Lung (tissue), 11 donors: ENCODE measurements at regions not wholly inside any gene's neighbourhood (a gene's known extent, or its start where the extent isn't known, plus 50 kb on each side); places are given as distances from the start of the nearest gene placed in this dataset.
A peak's percentile ranks its signal among the peaks of the same experiment; 100 is the strongest.

ENCODE experiments used
- ATAC-seq: fragments of 200-7000 bp; cut with Tn5 transposase; one replicate; pipeline ENCODE4 v1.9.1; 2020; ENCODE audit warnings: moderate number of reproducible peaks; ENCODE audit not compliant: insufficient read depth, low FRiP score
- DNase-seq, 3 donors: peaks; one replicate each; pipeline ENCODE4 v3.0.0-alpha.2; 2013 to 2017
- H3K27ac ChIP-seq, 2 donors: one replicate each; pipeline ENCODE4 v1.5.1; 2013; ENCODE audit warnings: mild to moderate bottlenecking in 2 of 2, moderate library complexity in 2 of 2, control low read depth in 1 of 2, inconsistent platforms in 1 of 2, low read depth in 1 of 2, low read length in 1 of 2
- H3K27me3 ChIP-seq, 3 donors: one replicate each; pipeline ENCODE4 v1.5.1; 2013; ENCODE audit warnings: low read length in 2 of 3; ENCODE audit not compliant: control insufficient read depth in 3 of 3, insufficient read depth in 3 of 3
- H3K36me3 ChIP-seq, 4 donors: one replicate each; pipeline ENCODE4 v1.5.1; 2013; ENCODE audit warnings: low read length in 4 of 4, mild to moderate bottlenecking in 1 of 4, moderate library complexity in 1 of 4; ENCODE audit not compliant: control insufficient read depth in 4 of 4, insufficient read depth in 4 of 4
- H3K4me1 ChIP-seq, 5 donors: one replicate each; pipeline ENCODE4 v1.5.1; 2013; ENCODE audit warnings: low read length in 5 of 5, mild to moderate bottlenecking in 2 of 5, moderate library complexity in 1 of 5; ENCODE audit not compliant: control insufficient read depth in 5 of 5, insufficient read depth in 5 of 5
- H3K4me3 ChIP-seq: one replicate; pipeline ENCODE4 v1.5.1; 2013; ENCODE audit warnings: mild to moderate bottlenecking, control low read depth, moderate library complexity
- H3K9ac ChIP-seq, 2 donors: one replicate each; pipeline ENCODE4 v1.5.1; 2013; ENCODE audit warnings: low read length in 2 of 2, control low read depth in 1 of 2; ENCODE audit not compliant: insufficient read depth in 1 of 2
- H3K9me3 ChIP-seq, 4 donors: one replicate each; pipeline ENCODE4 v1.5.1; 2013; ENCODE audit warnings: low read length in 3 of 4, mild to moderate bottlenecking in 1 of 4, moderate library complexity in 1 of 4; ENCODE audit not compliant: control insufficient read depth in 4 of 4, insufficient read depth in 3 of 4
- WGBS, 2 donors: extraction: QIAGEN DNeasy Blood & Tissue Kit; methylation state at CpG; one replicate each; pipeline ENCODE4 v1.1.7; 2013; 5-methylcytosine and 5-hydroxymethylcytosine counted together
- TF ChIP-seq, protein P1 (sequence below): IDR thresholded peaks from 2 replicates; pipeline ENCODE4 v1.5.1; 2012; ENCODE audit warnings: mild to moderate bottlenecking; ENCODE audit errors: control extremely low read depth, extremely low read depth
- donor health status: control.
- donor health status: control.
- donor health status: Bipolar disorder and iron deficiency.
- donor health status: healthy.
- donor health status: DM: yes; HTN: yes; CAD: no.

DNA sequence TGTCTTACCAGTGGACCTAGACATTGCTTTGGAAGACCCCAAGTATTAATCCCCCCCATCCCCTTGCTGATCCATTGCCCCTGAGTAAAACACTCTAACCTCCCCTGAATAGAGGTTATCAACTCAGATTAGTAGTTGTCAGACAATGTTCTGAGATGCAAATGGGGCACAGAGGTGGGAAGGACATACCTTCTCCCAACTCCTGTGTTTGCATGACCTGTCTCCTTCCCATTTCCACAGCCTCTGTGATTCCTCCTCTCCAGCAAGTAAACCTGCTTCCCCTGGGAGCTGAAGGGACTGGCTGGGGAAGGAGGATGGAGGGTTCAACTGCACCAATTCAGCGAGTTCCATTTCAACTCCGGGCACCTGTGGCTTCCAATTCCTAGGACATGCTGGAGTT, 199.8 kb upstream of the SASH1 start:
- ATAC-seq: no peak
- no peak overlapping the region for H3K27ac ChIP-seq
- no peak for DNase-seq
- no peak overlapping the region for H3K4me3 ChIP-seq
- H3K9ac ChIP-seq: no peak overlapping the region
- WGBS, 2 donors: 92 to 98% methylated on average over 2 of the region's 2 CpGs
- H3K4me1 ChIP-seq: peaks cover 0 to 3% (median 0%) of the 10 kb centered on the region in 5 donors
- H3K36me3 ChIP-seq: no peaks in the 10 kb centered on the region
- TF ChIP-seq, protein P1, sequence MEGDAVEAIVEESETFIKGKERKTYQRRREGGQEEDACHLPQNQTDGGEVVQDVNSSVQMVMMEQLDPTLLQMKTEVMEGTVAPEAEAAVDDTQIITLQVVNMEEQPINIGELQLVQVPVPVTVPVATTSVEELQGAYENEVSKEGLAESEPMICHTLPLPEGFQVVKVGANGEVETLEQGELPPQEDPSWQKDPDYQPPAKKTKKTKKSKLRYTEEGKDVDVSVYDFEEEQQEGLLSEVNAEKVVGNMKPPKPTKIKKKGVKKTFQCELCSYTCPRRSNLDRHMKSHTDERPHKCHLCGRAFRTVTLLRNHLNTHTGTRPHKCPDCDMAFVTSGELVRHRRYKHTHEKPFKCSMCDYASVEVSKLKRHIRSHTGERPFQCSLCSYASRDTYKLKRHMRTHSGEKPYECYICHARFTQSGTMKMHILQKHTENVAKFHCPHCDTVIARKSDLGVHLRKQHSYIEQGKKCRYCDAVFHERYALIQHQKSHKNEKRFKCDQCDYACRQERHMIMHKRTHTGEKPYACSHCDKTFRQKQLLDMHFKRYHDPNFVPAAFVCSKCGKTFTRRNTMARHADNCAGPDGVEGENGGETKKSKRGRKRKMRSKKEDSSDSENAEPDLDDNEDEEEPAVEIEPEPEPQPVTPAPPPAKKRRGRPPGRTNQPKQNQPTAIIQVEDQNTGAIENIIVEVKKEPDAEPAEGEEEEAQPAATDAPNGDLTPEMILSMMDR: no peak
- H3K27me3 ChIP-seq: no peaks in the 10 kb centered on the region
- peaks cover 0 to 2% (median 0%) of the 10 kb centered on the region in 4 donors for H3K9me3 ChIP-seq

DNA sequence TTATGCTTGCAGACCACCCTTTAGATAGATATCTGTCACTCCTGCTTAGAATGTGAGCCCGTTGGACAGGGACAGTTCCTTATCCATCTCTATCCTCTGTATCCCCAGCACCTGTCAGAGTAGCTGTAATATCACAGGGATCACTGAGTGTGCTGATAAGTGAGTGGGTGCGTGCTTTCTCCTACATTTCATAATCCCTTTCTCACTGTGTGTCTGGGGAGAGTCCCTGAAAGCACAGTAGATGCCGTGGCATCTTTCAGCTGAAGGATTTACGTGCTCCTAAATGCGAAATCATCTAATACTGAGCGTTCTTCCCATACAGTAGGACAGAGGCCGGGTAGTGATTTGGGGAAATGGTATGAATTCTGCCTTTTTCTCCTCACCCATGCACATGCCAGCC, 198.9 kb upstream of the SASH1 start:
- no peaks in the 10 kb centered on the region for H3K36me3 ChIP-seq
- ATAC-seq (no peak), DNase-seq (no peak)
- no peaks in the 10 kb centered on the region for H3K4me1 ChIP-seq
- no peak overlapping the region for H3K27ac ChIP-seq
- no peaks in the 10 kb centered on the region for H3K27me3 ChIP-seq
- H3K9me3 ChIP-seq: no peaks in the 10 kb centered on the region
- WGBS, 2 donors: 76 to 78% methylated on average over 7 of the region's 7 CpGs
- H3K4me3 ChIP-seq: no peak overlapping the region
- TF ChIP-seq, protein P1: no peak
- H3K9ac ChIP-seq: no peak overlapping the region

DNA sequence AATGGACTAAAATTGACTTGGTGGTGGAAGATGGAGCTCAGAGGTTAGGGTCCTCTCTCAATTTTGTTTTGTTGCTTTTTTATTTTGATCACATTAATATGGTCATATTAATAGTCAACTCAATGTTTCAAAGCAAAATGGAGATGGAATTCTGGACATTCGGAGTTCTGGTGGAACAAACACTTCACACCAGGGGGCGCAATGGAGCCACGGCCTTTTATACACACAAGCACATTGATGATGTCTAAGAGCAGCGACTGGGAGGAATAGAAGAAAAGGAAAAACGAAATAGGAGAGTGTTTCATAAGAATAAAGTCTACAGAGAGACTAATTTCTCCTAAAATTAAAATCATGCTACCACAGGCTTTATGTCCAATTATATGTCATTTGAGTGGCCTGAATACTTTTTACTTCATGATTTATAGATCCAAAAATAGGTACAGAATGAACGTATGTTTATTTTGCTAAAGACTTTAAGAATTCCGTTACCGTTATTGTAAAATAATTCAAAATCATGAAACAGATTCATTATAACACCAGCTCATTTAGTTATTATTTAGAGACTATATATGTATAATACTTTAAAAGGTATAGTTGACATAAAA, 197.6 kb upstream of the SASH1 start:
- Histone ChIP-seq H3K4me1 (no peaks in the 10 kb centered on the region), H3K4me3 (no peak overlapping the region), H3K27ac (no peak overlapping the region), H3K9me3 (no peaks in the 10 kb centered on the region), H3K27me3 (no peaks in the 10 kb centered on the region), H3K36me3 (no peaks in the 10 kb centered on the region), H3K9ac (no peak overlapping the region)
- WGBS, 2 donors: 32 to 37% methylated on average over 8 of the region's 8 CpGs
- peak; percentile 66 to 73 (median 72) for DNase-seq
- no peak for ATAC-seq
- TF ChIP-seq, protein P1: peak; percentile 46
